Left ventricle myocardium inferior (tissue), 1 donor: ENCODE measurements at regions not wholly inside any gene's neighbourhood (a gene's known extent, or its start where the extent isn't known, plus 50 kb on each side); places are given as distances from the start of the nearest gene placed in this dataset.
A peak's percentile ranks its signal among the peaks of the same experiment; 100 is the strongest.

Experiments used
- DNase-seq: peaks from one replicate; pipeline ENCODE4 v3.0.0-alpha.2; 2020
- H3K27ac ChIP-seq: fragments of 200-600 bp; replicated peaks from 2 replicates; pipeline ENCODE4 v1.8.0; 2021
- H3K27me3 ChIP-seq: fragments of 200-600 bp; 2 replicates; pipeline ENCODE4 v1.8.0; 2021; ENCODE audit warnings: low read depth
- H3K36me3 ChIP-seq: fragments of 200-600 bp; 2 replicates; pipeline ENCODE4 v1.8.0; 2021
- H3K4me1 ChIP-seq: fragments of 200-600 bp; 2 replicates; pipeline ENCODE4 v1.8.0; 2021
- H3K4me3 ChIP-seq: fragments of 200-600 bp; 2 replicates; pipeline ENCODE4 v1.8.0; 2021; ENCODE audit warnings: mild to moderate bottlenecking, moderate library complexity
- H3K9me3 ChIP-seq: fragments of 200-600 bp; replicated peaks from 2 replicates; pipeline ENCODE4 v1.8.0; 2021
- intact Hi-C: fragments of 100-400 bp; cut with micrococcal nuclease; formaldehyde crosslinking; loops from one replicate; pipeline ENCODE4 v1.11.0; 2022
- TF ChIP-seq, protein P1 (sequence below): fragments of 200-600 bp; IDR thresholded peaks from 2 replicates; pipeline ENCODE4 v1.8.0; 2021; ENCODE audit warnings: antibody characterized with exemption, mild to moderate bottlenecking, borderline replicate concordance
- donor health status: DM: no; HTN: yes; CAD: no; lungs with severe emphysema.

DNA sequence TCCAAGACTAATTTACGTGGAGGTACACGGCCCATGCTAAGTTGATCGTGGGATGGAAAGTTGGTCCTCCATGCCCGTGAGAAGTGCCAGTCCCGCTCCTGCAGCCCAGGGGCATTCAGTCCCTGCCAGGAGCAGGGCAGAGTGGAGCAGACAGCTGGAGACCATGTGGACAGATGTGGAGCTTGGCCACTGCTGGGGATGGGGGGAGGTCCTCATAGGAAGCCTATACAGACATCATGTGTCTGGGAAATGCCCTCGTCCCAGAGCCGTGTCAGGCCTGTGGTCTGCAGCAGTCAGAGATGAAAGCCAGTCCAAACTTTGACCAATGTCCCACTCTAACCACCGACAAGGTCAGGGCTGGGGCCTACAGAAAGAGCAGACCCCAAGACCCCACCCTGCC is 118.4 kb downstream of the CPZ start:
- intact Hi-C loops = no loop called here
- Histone ChIP-seq H3K4me3 (no peak overlapping the region), H3K27ac (no peak overlapping the region), H3K9me3 (peaks cover 49% of the 10 kb centered on the region), H3K36me3 (no peaks in the 10 kb centered on the region), H3K4me1 (no peaks in the 10 kb centered on the region), H3K27me3 (peaks cover 49% of the 10 kb centered on the region)
- DNase-seq = peak; percentile 5
- TF ChIP-seq, protein P1, sequence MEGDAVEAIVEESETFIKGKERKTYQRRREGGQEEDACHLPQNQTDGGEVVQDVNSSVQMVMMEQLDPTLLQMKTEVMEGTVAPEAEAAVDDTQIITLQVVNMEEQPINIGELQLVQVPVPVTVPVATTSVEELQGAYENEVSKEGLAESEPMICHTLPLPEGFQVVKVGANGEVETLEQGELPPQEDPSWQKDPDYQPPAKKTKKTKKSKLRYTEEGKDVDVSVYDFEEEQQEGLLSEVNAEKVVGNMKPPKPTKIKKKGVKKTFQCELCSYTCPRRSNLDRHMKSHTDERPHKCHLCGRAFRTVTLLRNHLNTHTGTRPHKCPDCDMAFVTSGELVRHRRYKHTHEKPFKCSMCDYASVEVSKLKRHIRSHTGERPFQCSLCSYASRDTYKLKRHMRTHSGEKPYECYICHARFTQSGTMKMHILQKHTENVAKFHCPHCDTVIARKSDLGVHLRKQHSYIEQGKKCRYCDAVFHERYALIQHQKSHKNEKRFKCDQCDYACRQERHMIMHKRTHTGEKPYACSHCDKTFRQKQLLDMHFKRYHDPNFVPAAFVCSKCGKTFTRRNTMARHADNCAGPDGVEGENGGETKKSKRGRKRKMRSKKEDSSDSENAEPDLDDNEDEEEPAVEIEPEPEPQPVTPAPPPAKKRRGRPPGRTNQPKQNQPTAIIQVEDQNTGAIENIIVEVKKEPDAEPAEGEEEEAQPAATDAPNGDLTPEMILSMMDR = no peak

DNA sequence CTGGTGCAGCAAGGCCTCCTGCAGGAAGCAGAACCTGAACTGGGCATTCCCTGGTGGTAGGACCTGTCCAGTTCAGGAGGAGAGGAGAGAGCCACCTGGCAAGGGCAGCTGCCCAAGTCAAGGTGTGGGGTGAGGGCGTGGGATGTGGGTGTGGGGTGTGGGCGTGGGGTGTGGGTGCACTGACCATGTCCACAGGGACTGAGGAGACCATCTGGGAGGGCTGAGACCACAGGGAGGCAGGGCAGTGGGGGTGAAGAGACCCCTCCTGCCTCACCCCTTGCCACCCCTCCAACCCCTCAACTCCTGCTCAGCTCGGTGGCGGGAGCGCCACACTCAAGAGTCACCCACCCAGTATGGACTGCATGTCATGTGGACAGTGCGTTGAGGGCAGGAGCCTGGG is 117.9 kb downstream of the CPZ start:
- TF ChIP-seq, protein P1 = no peak
- Histone ChIP-seq H3K4me1 (no peaks in the 10 kb centered on the region), H3K9me3 (peaks cover 43% of the 10 kb centered on the region), H3K36me3 (no peaks in the 10 kb centered on the region), H3K27ac (no peak overlapping the region), H3K4me3 (no peak overlapping the region), H3K27me3 (peaks cover 52% of the 10 kb centered on the region)
- DNase-seq = peak; percentile 4
- intact Hi-C loops = no loop called here

DNA sequence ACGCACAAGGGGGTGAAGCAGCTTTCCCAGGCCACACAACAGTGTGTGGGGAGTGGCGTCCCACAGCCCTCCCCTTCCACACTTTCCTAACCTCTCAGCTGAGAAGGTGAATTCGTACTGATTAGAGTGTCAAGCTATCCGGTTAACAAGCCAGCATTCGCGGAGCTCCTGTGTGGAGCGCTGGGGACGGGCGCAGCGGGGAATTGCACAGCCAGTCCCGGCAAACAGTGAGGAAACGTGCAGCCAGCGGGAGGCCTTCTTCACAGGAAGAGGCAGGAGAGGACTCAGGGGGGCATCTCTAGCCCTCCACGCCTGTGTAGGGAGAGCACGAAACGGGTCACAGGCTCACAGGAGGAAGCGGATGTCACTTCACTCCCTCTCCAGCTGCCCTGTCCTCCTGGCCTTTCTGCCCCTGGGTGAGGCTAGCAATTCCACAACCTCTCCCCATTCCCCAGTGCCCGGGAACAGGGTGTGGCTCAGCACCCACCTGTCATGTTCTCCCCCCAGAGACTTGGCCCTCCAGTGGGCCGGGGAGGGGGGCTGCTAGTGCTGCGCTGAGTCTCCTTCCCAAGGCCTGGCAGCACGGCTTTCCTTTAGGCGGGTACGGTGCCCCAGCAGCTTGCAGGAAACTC is 117.3 kb downstream of the CPZ start:
- Histone ChIP-seq H3K27ac (no peak overlapping the region), H3K4me3 (no peak overlapping the region), H3K9me3 (peaks cover 38% of the 10 kb centered on the region), H3K27me3 (peaks cover 58% of the 10 kb centered on the region), H3K36me3 (no peaks in the 10 kb centered on the region), H3K4me1 (no peaks in the 10 kb centered on the region)
- TF ChIP-seq, protein P1 = no peak
- intact Hi-C loops = no loop called here
- DNase-seq = peak; percentile 3

DNA sequence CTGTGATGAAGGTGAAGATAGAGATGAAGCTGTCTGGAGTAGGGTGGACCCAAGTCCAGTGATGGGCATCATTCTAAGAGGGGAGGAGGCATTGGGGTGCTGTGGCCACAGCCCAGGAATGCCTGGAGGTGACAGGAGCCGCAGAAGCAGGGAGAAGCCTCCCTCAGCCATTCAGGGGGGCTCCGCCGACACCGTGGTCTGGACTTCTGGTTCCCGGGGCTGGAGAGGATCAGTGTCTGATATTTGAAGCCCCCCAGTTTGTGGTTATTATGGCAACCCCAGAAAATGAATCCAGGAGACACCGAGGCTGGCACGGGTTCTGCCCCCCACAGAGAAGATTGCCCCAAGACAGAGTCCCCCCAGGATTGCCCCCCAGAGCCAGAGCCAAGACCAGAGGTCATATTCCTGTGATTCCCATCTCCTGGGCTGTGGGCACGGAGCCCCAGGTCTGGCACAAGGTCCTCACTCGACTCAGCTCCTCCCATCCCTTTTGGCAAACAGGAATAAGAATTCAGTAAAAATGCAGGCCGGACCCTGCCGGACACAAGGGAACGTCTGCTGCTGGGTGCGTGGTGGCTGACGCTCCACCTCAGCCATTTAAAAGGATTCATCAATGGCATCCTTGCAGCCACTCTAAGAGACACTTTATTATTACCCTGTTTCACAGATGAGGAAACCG is 116.6 kb downstream of the CPZ start:
- TF ChIP-seq, protein P1 = no peak
- Histone ChIP-seq H3K36me3 (no peaks in the 10 kb centered on the region), H3K27ac (no peak overlapping the region), H3K4me3 (no peak overlapping the region), H3K9me3 (peaks cover 31% of the 10 kb centered on the region), H3K4me1 (no peaks in the 10 kb centered on the region), H3K27me3 (peaks cover 65% of the 10 kb centered on the region)
- DNase-seq = peak; percentile 10
- intact Hi-C loops = no loop called here

DNA sequence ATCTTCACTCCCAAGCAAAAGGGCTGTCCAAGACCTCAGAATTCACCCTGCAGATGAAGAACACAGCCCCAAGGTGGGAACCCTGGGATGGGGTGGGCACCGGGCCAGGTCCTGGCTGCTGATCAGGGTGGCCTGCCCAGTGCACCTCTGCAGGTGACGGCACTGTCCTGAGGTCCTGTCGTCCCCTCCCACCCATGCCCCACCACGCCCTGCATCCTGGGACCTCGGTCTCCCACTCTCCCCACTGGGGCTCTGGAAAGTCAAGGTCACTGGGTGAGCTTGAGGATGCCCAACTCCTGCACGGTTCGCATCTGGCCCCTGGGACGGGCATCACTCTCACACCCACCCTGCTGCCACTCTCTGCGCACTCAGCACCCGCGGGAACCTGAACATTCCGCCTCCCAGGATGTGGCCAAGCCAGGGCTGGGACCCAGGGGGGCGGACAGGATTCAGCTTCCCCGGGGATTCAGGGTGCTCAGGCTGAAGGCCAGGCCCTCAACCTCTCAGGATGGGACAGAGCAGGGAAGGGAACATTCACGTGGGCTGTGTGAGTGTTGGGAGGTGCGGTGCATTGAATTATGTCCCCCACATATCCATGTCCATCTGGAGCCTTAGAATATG is 115.9 kb downstream of the CPZ start:
- H3K27me3 ChIP-seq = peaks cover 71% of the 10 kb centered on the region
- H3K9me3 ChIP-seq = peaks cover 24% of the 10 kb centered on the region
- DNase-seq = peak; percentile 6
- H3K4me3 ChIP-seq = no peak overlapping the region
- no peaks in the 10 kb centered on the region for H3K4me1 ChIP-seq
- H3K27ac ChIP-seq = no peak overlapping the region
- no peaks in the 10 kb centered on the region for H3K36me3 ChIP-seq
- TF ChIP-seq, protein P1 = no peak
- intact Hi-C loops = no loop called here
